GM12892 (cell line): ENCODE measurements at regions not wholly inside any gene's neighbourhood (a gene's known extent, or its start where the extent isn't known, plus 50 kb on each side); places are given as distances from the start of the nearest gene placed in this dataset.

Experiments used
- POLR2A ChIP-seq: IDR thresholded peaks from 2 replicates; pipeline ENCODE4 v1.6.1; 2011; ENCODE audit warnings: low read depth, low read length, control low read depth
- TAF1 ChIP-seq: IDR thresholded peaks from 2 replicates; pipeline ENCODE4 v1.6.1; 2011; ENCODE audit warnings: low read depth, mild to moderate bottlenecking, control low read depth, low read length, borderline replicate concordance

GRCh38 chr2:128781166-128781565 lies 462.5 kb upstream of the HS6ST1 start:
- TF ChIP-seq POLR2A (no peak), TAF1 (no peak)
